ENCODE measurements at regions not wholly inside any gene's neighbourhood (a gene's known extent, or its start where the extent isn't known, plus 50 kb on each side); places are given as distances from the start of the nearest gene placed in this dataset.
A peak's percentile ranks its signal among the peaks of the same experiment; 100 is the strongest.

DNA sequence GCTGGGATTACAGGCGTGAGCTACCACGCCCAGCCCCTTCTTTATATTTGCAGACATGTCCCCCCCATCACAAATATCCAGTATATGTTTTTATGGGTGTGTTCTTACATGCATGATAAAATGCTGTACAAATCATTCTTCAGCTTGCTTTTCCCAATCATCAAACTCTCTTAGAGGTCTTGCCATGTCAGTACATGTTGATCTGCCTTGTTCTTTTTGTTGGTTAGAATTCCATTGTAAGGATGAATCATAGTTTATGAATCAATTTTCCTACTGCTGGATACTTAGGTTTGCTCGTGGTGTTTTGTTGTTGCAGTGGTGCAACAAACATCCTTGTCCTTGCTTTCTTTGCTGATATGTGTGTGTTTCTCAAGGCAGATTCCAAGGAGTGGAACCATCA is 79.9 kb upstream of the NEURL1B start:
- no TSS peak for BruUV-seq (replicated peaks)
- CTCF ChIA-PET = interaction anchor here (0.7 kb wide), 1 partner anchor 19 kb away, joined by 3 read pairs; no protein-coding TSS in a partner anchor
- intact Hi-C loops (cut with micrococcal nuclease; ENCODE audit: unreplicated experiment) = no loop called here

DNA sequence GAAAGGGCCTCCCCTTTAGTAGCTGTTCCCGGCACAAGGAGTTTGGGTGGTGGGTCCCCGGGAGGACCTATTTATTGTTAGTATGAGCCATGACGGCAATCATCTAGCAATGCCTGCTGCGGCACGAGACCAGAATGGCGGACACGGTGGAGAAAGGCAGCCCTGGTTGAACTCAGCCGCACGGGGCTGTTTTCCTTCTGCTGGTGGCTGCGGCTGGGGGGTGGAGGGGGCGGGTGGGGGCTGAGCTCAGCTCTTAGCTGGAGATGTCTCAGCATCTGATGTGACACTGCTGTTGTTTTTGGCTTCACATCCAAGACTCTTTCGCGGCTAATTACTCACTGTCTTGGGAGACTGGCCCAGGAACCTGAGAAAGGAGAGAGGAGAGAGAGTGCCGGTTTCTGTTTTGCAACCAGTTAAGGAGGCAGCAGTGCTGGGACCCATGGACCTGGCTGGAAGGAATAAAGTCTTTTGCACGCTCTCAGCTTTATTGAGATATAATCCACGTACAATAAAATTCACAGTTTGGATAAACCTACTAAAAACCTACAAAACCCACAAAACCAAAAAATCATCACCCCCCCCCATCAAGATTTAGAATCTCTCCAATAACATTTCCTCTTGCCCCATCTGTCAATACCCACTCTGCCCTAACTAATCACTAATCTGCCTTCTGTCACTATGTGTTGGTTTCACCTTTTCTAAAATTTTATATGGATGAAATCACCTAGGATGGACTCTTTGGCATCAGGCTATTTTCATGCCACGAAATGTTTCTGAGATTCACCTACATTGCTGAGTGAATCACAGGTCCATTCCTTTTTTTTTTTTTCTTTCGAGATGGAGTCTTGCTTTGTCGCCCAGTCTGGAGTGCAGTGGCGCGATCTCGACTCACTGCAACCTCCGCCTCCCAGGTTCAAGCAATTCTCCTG is 81.8 kb upstream of the NEURL1B start:
- ATAC-seq = peak; percentile 55; the same call in 1 of the 2 replicates
- TF ChIP-seq POLR2AphosphoS5 (IDR thresholded peaks at IDR 0.05; ENCODE audit: low read depth, low read length) (no peak), SIN3A (IDR thresholded peaks at IDR 0.05; ENCODE audit: borderline replicate concordance, insufficient read depth, low read depth, low read length) (no peak), TCF7L2 (IDR thresholded peaks at IDR 0.05; ENCODE audit: low read depth, low read length) (no peak)
- TF ChIP-seq, protein P1, sequence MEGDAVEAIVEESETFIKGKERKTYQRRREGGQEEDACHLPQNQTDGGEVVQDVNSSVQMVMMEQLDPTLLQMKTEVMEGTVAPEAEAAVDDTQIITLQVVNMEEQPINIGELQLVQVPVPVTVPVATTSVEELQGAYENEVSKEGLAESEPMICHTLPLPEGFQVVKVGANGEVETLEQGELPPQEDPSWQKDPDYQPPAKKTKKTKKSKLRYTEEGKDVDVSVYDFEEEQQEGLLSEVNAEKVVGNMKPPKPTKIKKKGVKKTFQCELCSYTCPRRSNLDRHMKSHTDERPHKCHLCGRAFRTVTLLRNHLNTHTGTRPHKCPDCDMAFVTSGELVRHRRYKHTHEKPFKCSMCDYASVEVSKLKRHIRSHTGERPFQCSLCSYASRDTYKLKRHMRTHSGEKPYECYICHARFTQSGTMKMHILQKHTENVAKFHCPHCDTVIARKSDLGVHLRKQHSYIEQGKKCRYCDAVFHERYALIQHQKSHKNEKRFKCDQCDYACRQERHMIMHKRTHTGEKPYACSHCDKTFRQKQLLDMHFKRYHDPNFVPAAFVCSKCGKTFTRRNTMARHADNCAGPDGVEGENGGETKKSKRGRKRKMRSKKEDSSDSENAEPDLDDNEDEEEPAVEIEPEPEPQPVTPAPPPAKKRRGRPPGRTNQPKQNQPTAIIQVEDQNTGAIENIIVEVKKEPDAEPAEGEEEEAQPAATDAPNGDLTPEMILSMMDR (IDR thresholded peaks at IDR 0.05) = no peak
- TF ChIP-seq, protein P2, sequence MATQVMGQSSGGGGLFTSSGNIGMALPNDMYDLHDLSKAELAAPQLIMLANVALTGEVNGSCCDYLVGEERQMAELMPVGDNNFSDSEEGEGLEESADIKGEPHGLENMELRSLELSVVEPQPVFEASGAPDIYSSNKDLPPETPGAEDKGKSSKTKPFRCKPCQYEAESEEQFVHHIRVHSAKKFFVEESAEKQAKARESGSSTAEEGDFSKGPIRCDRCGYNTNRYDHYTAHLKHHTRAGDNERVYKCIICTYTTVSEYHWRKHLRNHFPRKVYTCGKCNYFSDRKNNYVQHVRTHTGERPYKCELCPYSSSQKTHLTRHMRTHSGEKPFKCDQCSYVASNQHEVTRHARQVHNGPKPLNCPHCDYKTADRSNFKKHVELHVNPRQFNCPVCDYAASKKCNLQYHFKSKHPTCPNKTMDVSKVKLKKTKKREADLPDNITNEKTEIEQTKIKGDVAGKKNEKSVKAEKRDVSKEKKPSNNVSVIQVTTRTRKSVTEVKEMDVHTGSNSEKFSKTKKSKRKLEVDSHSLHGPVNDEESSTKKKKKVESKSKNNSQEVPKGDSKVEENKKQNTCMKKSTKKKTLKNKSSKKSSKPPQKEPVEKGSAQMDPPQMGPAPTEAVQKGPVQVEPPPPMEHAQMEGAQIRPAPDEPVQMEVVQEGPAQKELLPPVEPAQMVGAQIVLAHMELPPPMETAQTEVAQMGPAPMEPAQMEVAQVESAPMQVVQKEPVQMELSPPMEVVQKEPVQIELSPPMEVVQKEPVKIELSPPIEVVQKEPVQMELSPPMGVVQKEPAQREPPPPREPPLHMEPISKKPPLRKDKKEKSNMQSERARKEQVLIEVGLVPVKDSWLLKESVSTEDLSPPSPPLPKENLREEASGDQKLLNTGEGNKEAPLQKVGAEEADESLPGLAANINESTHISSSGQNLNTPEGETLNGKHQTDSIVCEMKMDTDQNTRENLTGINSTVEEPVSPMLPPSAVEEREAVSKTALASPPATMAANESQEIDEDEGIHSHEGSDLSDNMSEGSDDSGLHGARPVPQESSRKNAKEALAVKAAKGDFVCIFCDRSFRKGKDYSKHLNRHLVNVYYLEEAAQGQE (IDR thresholded peaks at IDR 0.05; ENCODE audit: insufficient read depth in 1 of 2, low read depth in 2 of 2, low read length in 1 of 2) = no peak
- no TSS peak for BruUV-seq (replicated peaks)
- in situ Hi-C loops (cut with HindIII; ENCODE audit: low pct_unique_long_range_greater_than_20kb, low sequenced_read_pairs) (no loop called here), intact Hi-C loops (cut with micrococcal nuclease; ENCODE audit: unreplicated experiment) (no loop called here)
- Histone ChIP-seq H3K9me3 (ENCODE audit: control insufficient read depth, insufficient read depth, low read depth, low read length) (no peaks in the 10 kb centered on the region), H3K4me1 (ENCODE audit: control insufficient read depth, insufficient read depth, low read length) (no peaks in the 10 kb centered on the region), H3K4me3 (ENCODE audit: low read depth in 2 of 2, low read length in 2 of 2) (no peak overlapping the region), H3K27me3 (ENCODE audit: control insufficient read depth, insufficient read depth, low read length) (no peaks in the 10 kb centered on the region), H3K27ac (ENCODE audit: low read length) (no peak overlapping the region), H3K36me3 (ENCODE audit: control insufficient read depth, insufficient read depth, low read length) (no peaks in the 10 kb centered on the region)
- ChIA-PET CTCF (no interaction called here), POLR2A (interaction anchor here (0.7 kb wide), 1 partner anchor 22 kb away, joined by 8 read pairs; no protein-coding TSS in a partner anchor)
- DNase-seq (ENCODE audit: low read depth, low spot score) = no peak

More for the DNA sequence above, 79.9 kb upstream of the NEURL1B start:
- Histone ChIP-seq H3K9me3 (ENCODE audit: control insufficient read depth, insufficient read depth, low read depth, low read length) (no peaks in the 10 kb centered on the region), H3K27me3 (ENCODE audit: control insufficient read depth, insufficient read depth, low read length) (no peaks in the 10 kb centered on the region), H3K27ac (ENCODE audit: low read length) (no peak overlapping the region), H3K36me3 (ENCODE audit: control insufficient read depth, insufficient read depth, low read length) (no peaks in the 10 kb centered on the region), H3K4me1 (ENCODE audit: control insufficient read depth, insufficient read depth, low read length) (no peaks in the 10 kb centered on the region), H3K4me3 (ENCODE audit: low read depth in 2 of 2, low read length in 2 of 2) (no peak overlapping the region)
- DNase-seq (ENCODE audit: low read depth, low spot score) (no peak), ATAC-seq (no peak)
- TF ChIP-seq SIN3A (IDR thresholded peaks at IDR 0.05; ENCODE audit: borderline replicate concordance, insufficient read depth, low read depth, low read length) (no peak), POLR2AphosphoS5 (IDR thresholded peaks at IDR 0.05; ENCODE audit: low read depth, low read length) (no peak), TCF7L2 (IDR thresholded peaks at IDR 0.05; ENCODE audit: low read depth, low read length) (no peak)
- TF ChIP-seq, protein P1 (IDR thresholded peaks at IDR 0.05) = no peak
- TF ChIP-seq, protein P2 (IDR thresholded peaks at IDR 0.05; ENCODE audit: insufficient read depth in 1 of 2, low read depth in 2 of 2, low read length in 1 of 2) = no peak
- POLR2A ChIA-PET = no interaction called here
- in situ Hi-C loops (cut with HindIII; ENCODE audit: low pct_unique_long_range_greater_than_20kb, low sequenced_read_pairs) = no loop called here

Data from Panc1 (cell line).